Erythroblast (primary cell): ENCODE measurements at regions not wholly inside any gene's neighbourhood (a gene's known extent, or its start where the extent isn't known, plus 50 kb on each side); places are given as distances from the start of the nearest gene placed in this dataset.
"Not testable (repeated sequence)": the region's sequence is repeated elsewhere in the genome, so short reads cannot be mapped to it uniquely, and the experiment has no call there.

Experiments used
- DNase-seq, 2 experiments: peaks; one replicate each; lab custom pipeline; 2025; lab: John Stamatoyannopoulos, UW
- GATA1 ChIP-seq: IDR thresholded peaks from 2 replicates; pipeline ENCODE4 v1.6.1; 2011; ENCODE audit warnings: low read depth, mild to moderate bottlenecking, control low read depth, low read length, moderate library complexity
- POLR2A ChIP-seq: IDR thresholded peaks from 2 replicates; pipeline ENCODE4 v1.6.1; 2011; ENCODE audit warnings: mild to moderate bottlenecking, low read length

DNA sequence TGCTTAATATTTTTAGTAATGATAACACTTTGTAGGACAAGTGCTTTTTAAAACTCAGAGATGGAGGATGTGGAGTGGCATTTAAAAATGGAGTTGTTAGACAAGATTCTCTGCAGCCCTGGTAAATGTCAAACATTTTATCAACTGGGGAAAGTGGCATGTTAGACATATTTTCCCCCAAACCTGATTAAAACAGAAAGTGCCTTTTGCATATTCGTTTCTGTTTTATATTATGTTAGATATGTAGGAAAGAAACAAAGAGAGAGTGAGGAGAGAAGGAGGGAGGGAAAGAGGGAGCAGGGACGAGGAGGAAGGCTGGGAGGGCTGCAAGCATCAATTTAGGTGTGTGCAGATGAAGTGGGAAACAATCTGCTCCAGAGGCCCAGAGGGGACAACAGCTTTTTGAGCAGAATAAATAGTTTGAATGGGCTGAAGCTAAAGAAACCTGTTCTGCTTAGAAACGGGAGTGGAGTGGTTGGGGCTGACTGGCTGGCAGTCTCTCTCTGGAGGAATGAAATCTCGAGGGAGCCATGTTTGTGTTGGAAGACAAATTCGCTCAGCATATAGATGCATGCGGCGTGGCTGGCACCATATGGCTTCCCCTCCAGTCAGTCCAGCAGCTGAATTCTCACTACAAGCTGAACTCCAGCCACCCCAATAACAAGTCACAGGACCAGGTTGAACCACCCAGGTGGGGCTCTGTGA lies 502.2 kb downstream of the AJAP1 start:
- DNase-seq: no peak
- TF ChIP-seq POLR2A: no peak
- TF ChIP-seq GATA1: no peak

DNA sequence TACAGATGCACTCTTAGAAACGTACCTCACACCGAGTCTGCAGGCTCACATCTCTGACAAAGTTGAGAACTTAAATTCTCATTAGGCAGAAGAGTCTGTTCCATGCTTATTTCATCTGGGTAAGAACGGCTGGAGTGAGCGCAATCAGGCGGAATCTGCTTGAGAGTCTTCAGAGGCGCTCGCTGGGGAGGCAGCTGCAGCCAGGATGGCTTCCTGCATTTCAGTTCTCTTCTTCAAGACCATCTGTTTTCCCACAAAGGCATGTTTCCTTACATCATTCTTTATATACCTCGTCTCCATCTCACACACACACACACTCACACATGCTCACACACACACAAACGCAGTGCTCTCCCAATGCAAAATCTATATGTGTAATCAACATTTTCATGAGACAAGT lies 497.1 kb downstream of the AJAP1 start:
- TF ChIP-seq POLR2A (no peak), GATA1 (no peak)
- no peak for DNase-seq

DNA sequence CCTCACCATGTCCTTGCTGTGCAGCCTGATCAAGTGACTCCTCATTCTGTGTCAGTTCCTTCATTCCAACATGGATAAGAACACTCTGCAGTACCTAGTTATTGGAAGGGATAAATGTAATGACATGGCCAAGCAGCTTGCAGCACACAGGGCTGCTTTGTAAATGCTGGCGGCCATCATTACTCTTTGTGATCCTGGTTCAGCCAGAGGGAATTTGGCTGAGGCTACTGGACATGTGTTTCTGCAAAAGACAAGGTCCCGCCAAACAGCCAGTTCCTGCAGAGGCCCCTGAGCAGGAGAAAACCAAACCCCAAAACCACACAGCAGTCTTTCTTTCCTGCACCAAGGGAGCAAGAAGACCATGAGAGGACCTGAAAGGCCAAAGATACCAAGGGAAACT lies 495.8 kb downstream of the AJAP1 start:
- DNase-seq: no peak
- TF ChIP-seq POLR2A (no peak), GATA1 (no peak)

DNA sequence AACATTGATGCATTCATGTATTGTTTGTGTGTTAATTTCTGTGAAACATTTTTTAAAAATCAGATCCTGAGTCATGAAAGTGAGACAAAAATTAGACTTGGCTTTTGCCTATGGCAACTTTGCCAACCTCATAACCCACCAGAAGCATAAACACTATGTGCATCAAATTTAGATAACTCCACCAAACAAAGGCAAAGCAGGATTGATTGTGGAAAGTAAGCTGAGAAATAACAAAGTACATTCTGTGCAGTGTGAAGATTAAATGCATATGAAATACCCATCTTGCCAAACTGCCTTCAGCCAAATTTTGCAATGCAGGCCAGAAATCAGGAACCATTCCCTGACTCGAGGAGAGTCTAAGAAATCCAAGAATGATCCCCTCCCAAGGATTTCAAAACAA lies 493.4 kb downstream of the AJAP1 start:
- DNase-seq: no peak
- TF ChIP-seq POLR2A (no peak), GATA1 (no peak)

DNA sequence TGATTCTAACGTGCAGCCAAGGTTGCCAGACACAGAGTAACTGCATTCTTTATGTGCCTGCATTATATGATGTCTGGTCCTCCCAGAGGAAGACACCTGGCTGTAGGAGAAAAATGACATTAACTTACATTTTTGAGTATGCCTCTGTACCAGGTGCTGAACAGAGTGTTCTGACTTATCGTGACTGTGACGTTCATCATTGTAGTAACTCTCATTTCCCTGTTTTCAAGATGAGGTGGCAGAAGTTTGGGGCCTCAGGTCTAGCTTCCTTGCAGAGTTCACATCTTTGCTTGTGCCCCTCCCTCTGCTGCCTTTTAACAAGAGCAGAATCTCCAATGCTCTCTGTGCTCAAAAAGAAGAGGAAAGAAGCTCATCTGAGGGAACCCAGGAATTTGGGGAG lies 488.0 kb downstream of the AJAP1 start:
- DNase-seq: no peak
- TF ChIP-seq POLR2A: no peak
- no peak for TF ChIP-seq GATA1

DNA sequence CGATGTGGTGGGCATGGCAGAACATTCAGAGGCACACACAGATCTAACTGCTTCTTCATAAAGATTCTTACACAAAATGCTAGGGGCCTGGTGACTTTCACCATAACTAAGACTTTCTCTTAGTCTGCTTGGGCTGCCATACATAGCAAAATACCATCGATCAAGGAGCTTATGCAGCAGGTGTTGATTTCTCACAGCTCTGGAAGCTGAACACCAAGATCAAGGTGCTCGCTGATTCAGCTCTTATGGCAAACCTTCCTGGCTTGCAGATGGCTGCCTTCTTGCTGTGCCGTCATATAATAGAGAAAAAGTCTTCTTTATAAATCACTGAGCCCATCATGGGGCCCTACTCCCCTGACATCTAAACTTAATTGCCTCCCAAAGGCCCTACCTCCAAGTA lies 487.3 kb downstream of the AJAP1 start:
- DNase-seq: no peak
- TF ChIP-seq GATA1 (no peak), POLR2A (no peak)

DNA sequence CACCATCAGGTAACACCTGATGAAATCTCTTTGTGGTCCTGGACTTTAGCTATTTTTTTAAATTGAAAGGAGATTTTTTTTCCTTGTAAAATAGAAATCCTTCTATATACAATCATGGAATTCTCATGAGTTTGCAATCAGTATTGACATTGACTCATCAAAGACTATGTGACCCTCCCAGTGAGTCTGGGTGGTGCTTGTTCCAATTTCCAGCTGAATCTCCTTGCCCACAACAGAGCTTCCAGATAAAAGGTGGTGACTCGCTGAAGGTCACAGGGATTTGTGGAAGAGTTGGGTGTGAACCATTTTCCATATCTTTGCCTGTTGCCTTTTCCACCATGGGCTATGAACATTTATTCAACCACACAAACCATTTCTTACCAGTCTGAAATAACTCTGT lies 486.6 kb downstream of the AJAP1 start:
- no peak for DNase-seq

DNA sequence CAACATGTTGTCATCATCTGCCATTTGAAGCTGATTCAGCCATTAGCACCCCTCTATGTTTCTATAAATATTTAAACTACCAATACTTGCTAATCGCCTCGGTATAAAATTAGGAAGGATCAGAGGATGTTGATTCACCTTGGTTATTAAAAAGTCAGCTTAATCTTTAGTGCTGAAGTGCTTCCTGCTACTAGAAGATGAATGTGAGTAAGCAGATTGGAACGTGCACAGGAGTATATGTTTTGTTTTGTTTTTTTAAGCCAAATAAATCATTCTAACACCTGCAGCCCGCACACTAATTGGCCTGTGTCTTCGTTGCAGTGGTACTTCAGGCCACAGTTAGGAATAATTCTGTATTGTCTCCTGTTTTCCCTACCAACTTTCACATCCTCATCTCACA lies 485.7 kb downstream of the AJAP1 start:
- no peak for DNase-seq

More for the DNA sequence above, 486.6 kb downstream of the AJAP1 start:
- TF ChIP-seq GATA1 (no peak), POLR2A (no peak)

DNA sequence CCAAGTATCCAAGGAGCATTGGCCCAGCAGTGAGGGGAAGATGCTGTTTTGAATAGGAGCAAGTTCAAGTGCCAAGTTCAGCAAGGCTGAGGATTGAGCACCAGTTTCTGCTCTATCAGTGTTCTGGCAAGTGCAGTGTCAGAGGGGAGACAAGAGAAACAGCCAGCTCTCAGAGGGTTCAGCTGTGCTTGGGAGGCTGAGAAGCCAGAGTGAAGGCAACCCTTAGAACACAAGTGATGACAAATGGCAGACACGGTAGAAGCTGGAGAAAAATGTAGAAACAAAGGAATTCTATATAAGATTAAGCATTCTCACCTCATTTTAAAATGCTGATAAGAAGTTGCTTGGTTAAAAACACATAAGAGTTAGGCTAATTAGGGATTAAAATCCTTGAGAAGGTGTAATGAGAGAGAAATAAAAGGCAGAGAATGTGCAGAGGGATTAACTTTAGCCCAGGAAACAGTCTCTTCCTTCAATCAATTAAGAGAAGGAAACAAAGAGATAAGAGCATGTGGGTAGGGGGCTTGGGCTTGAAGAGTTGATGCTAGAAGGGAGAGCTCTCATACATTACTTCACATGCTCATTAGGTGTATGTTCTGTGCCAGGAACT lies 475.4 kb downstream of the AJAP1 start:
- no peak for TF ChIP-seq GATA1
- TF ChIP-seq POLR2A: no peak
- no peak for DNase-seq

More for the DNA sequence above, 485.7 kb downstream of the AJAP1 start:
- TF ChIP-seq GATA1 (no peak), POLR2A (no peak)

DNA sequence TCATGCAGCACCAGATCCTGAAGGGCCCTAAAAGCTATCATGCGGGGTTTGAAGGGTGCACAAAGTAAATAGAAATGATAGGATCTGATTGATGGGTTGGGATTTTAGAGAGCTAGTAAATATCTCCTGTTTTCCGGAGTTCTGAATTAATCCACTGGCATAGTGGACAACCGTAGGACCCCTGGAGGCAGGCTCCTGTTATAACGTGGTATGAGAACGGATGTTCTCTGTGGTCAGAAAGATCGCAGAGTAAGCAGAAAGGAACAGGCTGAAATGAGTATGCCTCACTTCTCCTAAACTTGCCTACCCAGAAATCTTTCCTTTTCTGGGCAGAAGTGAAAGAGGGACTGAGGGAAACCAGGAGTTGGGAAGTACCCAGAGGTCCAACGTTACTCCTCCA lies 470.8 kb downstream of the AJAP1 start:
- no peak for DNase-seq
- no peak for TF ChIP-seq POLR2A
- no peak for TF ChIP-seq GATA1

DNA sequence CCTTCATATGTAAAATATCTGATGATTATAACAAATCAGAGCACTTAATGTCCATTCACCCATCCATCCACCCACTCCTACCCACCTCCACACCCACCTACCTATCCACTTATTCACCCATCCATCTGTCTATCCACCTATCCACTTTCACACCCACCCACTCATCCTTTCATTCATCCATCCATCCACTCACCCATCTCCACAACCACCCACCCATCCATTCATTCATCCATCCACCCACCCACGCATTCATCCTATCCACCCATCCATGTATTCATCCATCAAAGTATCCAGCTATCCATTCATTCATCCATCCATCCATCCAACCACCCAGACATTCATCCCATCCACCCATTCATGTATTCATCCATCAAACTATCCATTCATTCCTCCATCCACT lies 466.1 kb downstream of the AJAP1 start:
- TF ChIP-seq GATA1: no peak
- TF ChIP-seq POLR2A: no peak
- DNase-seq: no peak

DNA sequence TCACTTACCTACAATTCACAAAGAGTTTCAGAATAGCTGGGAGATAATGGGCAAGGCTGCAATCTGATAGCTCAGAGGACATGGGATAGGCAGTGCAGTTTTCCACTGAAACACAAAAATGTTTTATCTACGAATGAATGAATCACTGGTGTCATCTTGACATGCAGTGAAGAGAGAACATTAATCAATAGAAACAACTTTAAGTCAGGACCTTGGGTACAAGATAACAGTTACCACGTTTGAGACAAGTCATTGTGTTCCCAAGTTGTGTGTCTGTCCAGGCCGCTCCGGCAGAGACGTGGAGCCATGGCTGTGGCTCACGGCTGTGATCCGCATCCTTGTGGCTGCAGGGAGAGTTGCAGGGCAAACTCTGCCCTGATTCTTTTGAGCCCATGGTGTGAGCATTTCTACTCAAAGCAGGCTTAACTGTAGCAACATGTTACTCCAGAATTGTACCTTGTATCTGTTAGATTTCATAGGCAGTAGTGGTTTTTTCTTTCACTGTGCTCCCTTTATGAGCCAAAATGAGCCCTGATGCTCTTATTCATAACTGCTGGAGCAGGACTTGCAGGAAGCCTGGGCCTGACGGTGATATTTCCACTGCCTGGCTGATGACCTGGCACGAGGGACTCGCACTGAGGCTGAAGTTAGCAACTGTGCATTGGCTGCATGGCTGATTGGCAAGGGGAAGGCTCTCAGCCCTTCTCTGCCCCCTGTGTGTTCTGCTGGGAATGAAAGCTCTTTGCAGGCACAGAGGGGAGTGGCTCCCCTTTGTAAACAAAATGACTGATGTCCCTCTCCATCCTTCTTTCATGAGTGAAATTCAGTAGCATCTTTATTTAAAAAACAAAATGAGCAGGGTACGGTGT lies 465.2 kb downstream of the AJAP1 start:
- no peak for DNase-seq
- TF ChIP-seq GATA1 (no peak), POLR2A (no peak)

DNA sequence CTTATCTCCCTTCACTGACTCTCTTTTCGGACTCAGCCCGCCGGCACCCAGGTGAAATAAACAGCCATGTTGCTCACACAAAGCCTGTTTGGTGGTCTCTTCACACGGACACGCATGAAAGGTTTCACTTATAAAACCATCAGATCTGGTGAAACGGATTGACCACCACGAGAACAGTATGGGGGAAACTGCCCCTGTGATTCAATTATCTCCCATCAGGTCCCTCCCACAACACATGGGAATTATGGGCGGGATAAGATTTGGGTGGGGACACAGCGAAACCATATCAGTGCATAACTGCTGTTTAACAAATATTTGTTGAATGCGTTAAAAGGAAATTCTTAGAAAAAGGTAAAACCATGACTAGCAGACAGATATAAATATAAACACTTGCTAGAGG lies 464.4 kb downstream of the AJAP1 start:
- not testable (repeated sequence) for DNase-seq

DNA sequence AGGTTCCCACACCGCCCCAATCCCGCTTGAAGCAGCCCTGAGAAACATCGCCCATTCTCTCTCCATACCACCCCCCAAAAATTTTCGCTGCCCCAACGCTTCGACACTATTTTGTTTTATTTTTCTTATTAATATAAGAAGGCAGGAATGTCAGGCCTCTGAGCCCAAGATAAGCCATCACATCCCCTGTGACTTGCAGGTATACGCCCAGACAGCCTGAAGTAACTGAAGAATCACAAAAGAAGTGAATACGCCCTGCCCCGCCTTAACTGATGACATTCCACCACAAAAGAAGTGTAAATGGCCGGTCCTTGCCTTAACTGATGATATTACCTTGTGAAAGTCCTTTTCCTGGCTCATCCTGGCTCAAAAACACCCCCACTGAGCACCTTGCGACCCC lies 463.9 kb downstream of the AJAP1 start:
- DNase-seq: not testable (repeated sequence)

DNA sequence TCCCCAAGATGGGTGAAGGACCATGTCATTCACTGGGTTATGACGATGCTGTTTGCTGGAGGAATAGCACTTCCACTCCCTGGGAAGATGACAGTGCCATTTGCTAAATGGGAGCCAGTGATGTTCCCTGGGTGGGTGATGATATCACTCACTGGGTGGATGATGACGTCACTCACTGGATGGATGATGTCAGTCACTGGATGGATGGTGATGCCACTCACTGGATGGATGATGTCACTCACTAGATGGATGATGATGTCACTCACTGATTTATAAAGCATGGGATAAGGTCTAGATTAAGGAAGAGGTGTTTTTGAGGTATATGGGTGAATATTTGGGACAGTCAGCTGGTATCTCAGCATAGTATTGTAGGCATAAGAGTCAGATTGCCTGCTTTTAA lies 457.2 kb downstream of the AJAP1 start:
- DNase-seq: peak in 1 of 2 experiments; percentile 4
- TF ChIP-seq POLR2A (no peak), GATA1 (no peak)
